Heart left ventricle (tissue), 16 donors: ENCODE measurements at regions not wholly inside any gene's neighbourhood (a gene's known extent, or its start where the extent isn't known, plus 50 kb on each side); places are given as distances from the start of the nearest gene placed in this dataset.
"Not testable (repeated sequence)": the region's sequence is repeated elsewhere in the genome, so short reads cannot be mapped to it uniquely, and the experiment has no call there.

Source experiments
- ATAC-seq, 4 donors: fragments of 200-7000 bp; cut with Tn5 transposase; one replicate each; pipeline ENCODE4 v1.9.1; 2020 to 2022; ENCODE audit warnings: moderate library complexity in 4 of 4, mild to moderate bottlenecking in 3 of 4, moderate number of reproducible peaks in 1 of 4
- DNase-seq, 5 donors: peaks; one replicate each; pipeline ENCODE4 v3.0.0-alpha.2; 2020
- H3K27ac ChIP-seq, 12 donors: fragments of 200-600 bp; sonication (generic) in 4 of 12; one replicate each; pipeline versions ENCODE4 v1.5.0 to v1.8.0; 2016 to 2022; ENCODE audit warnings: mild to moderate bottlenecking in 2 of 12
- H3K27me3 ChIP-seq, 9 donors: fragments of 200-600 bp; sonication (generic) in 2 of 9; one replicate each; pipeline versions ENCODE4 v1.5.1 to v1.8.0; 2016 to 2022; ENCODE audit warnings: mild to moderate bottlenecking in 3 of 9
- H3K36me3 ChIP-seq, 9 donors: fragments of 200-600 bp; sonication (generic) in 2 of 9; one replicate each; pipeline versions ENCODE4 v1.5.0 to v1.8.0; 2018 to 2022; ENCODE audit warnings: mild to moderate bottlenecking in 2 of 9
- H3K4me1 ChIP-seq, 12 donors: fragments of 200-600 bp; sonication (generic) in 4 of 12; one replicate each; pipeline versions ENCODE4 v1.5.0 to v1.8.0; 2016 to 2022; ENCODE audit warnings: mild to moderate bottlenecking in 3 of 12
- H3K4me3 ChIP-seq, 12 donors: fragments of 200-600 bp; sonication (generic) in 4 of 12; one replicate each; pipeline versions ENCODE4 v1.5.0 to v1.8.0; 2017 to 2022; ENCODE audit warnings: mild to moderate bottlenecking in 9 of 12, moderate library complexity in 4 of 12
- H3K9me3 ChIP-seq, 12 donors: fragments of 200-600 bp; sonication (generic) in 4 of 12; one replicate each; pipeline versions ENCODE4 v1.5.0 to v1.8.0; 2016 to 2022; ENCODE audit warnings: mild to moderate bottlenecking in 1 of 12
- POLR2A ChIP-seq, 2 donors: fragments of 450-650 bp; IDR thresholded peaks; one replicate each; pipeline ENCODE4 v1.6.1; 2017; ENCODE audit warnings: antibody characterized with exemption in 2 of 2, mild to moderate bottlenecking in 2 of 2, moderate library complexity in 2 of 2
- WGBS, 4 donors: extraction: QIAGEN DNeasy Blood & Tissue Kit in 2 of 4; methylation state at CpG; one replicate each; pipeline versions ENCODE4 v1.1.5 to v1.1.7; 2013 to 2018; 5-methylcytosine and 5-hydroxymethylcytosine counted together
- intact Hi-C, 10 donors: fragments of 100-400 bp; cut with DNase I; formaldehyde crosslinking; loops; one replicate each; pipeline versions ENCODE4 v1.11.1 to v1.14.2; 2022
- TF ChIP-seq, protein P1 (sequence below), 12 donors: fragments of 200-600 bp; sonication (generic) in 4 of 12; IDR thresholded peaks; one replicate each; pipeline versions ENCODE4 v1.5.0 to v1.8.0; 2018 to 2022; ENCODE audit warnings: antibody characterized with exemption in 12 of 12, mild to moderate bottlenecking in 5 of 12
- donor health status: ischemic (EF 13 %, LVEDD 7.1; RV severe dilation, severe dysfunction).
- donor health status: healthy with polysubstance abuse.
- donor health status: DM: no; HTN: yes; CAD: no.
- donor health status: DM: no; HTN: no; CAD: no.
- donor health status: ischemic (EF 25% LVEDD 6.9; RV normal size, moderate dysfunction).
- donor health status: ischemic (EF 25% LVEDD 5.7; RV mildly dilated, moderate dysfunction).
- donor health status: healthy.
- donor health status: DM: yes; HTN: yes; CAD: no.
- donor health status: ischemic (EF 35%, LVEDD 5.7; RV mildly dilated, moderate dysfunction).
- donor health status: nonischemic (EF 11% LVEDD 7.7; RV severe dilation, severe dysfunction).
- donor health status: DM: yes; HTN: yes; CAD: no.
- donor health status: PGD.
- donor health status: ischemic (EF 29% LVEDD 5.4; RV normal size, mild dysfunction).
- donor health status: nonischemic (EF 23%, LVEDD 6.1; RV moderate dilation, normal function).

DNA sequence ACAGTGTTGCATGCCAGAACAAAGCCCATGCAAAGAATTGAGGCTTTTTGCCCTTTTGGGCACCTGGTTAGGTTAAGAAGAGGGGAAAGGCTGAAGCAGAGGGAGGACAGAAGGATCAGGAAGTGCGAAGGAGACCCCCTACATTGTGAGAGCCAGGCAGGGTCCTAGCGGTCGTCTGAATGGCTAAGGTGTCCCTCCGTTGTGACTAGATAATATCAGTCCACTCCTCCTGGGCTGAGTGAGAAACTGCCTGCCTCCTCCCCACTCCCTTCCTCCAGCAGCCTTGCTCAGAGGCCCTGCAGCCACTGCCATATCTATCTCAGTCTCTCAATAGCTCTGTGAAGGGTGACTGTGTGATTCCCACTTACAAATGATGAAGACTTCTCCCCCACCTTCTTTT is 75.1 kb downstream of the WSB1 start:
- ATAC-seq (no peak), DNase-seq (no peak)
- Histone ChIP-seq H3K27ac (peak overlapping the region in 1 of 12 donors; percentile 70), H3K4me3 (no peak overlapping the region), H3K27me3 (no peaks in the 10 kb centered on the region), H3K4me1 (peaks cover 0 to 6% (median 0%) of the 10 kb centered on the region in 12 donors), H3K36me3 (no peaks in the 10 kb centered on the region), H3K9me3 (peaks cover 0 to 26% (median 0%) of the 10 kb centered on the region in 12 donors)
- TF ChIP-seq, protein P1, sequence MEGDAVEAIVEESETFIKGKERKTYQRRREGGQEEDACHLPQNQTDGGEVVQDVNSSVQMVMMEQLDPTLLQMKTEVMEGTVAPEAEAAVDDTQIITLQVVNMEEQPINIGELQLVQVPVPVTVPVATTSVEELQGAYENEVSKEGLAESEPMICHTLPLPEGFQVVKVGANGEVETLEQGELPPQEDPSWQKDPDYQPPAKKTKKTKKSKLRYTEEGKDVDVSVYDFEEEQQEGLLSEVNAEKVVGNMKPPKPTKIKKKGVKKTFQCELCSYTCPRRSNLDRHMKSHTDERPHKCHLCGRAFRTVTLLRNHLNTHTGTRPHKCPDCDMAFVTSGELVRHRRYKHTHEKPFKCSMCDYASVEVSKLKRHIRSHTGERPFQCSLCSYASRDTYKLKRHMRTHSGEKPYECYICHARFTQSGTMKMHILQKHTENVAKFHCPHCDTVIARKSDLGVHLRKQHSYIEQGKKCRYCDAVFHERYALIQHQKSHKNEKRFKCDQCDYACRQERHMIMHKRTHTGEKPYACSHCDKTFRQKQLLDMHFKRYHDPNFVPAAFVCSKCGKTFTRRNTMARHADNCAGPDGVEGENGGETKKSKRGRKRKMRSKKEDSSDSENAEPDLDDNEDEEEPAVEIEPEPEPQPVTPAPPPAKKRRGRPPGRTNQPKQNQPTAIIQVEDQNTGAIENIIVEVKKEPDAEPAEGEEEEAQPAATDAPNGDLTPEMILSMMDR (IDR thresholded peaks at IDR 0.05) = no peak
- TF ChIP-seq POLR2A (IDR thresholded peaks at IDR 0.05) = no peak
- intact Hi-C loops = no loop called here
- WGBS, 4 donors = 74 to 83% (median 77%) methylated on average over 4 of the region's 4 CpGs

DNA sequence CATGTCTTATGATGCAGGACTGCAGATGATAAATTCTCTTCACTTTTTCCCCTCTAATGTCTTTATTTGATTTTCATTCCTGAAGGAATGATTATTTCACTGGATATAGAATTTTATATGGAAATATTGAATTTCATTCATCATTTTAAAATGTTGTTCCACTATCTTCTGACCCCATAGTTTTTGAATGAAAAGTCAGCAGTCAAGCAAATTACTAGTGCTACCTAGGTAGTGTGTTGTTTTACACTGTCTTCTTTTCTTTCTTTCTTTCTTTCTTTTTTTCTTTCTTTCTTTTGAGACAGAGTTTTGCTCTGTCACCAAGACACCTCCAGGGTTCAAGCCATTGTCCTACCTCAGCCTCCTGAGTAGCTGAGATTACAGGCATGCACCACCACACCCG is 76.9 kb downstream of the WSB1 start:
- Histone ChIP-seq H3K27me3 (no peaks in the 10 kb centered on the region), H3K27ac (no peak overlapping the region), H3K9me3 (peaks cover 0 to 30% (median 0%) of the 10 kb centered on the region in 12 donors), H3K4me3 (no peak overlapping the region), H3K4me1 (no peaks in the 10 kb centered on the region), H3K36me3 (no peaks in the 10 kb centered on the region)
- ATAC-seq (no peak), DNase-seq (no peak)
- 90 to 100% (median 95%) methylated on average over 1 of the region's 1 CpG for WGBS, 4 donors
- intact Hi-C loops = no loop called here
- TF ChIP-seq, protein P1 (IDR thresholded peaks at IDR 0.05) = no peak
- no peak for TF ChIP-seq POLR2A (IDR thresholded peaks at IDR 0.05)

DNA sequence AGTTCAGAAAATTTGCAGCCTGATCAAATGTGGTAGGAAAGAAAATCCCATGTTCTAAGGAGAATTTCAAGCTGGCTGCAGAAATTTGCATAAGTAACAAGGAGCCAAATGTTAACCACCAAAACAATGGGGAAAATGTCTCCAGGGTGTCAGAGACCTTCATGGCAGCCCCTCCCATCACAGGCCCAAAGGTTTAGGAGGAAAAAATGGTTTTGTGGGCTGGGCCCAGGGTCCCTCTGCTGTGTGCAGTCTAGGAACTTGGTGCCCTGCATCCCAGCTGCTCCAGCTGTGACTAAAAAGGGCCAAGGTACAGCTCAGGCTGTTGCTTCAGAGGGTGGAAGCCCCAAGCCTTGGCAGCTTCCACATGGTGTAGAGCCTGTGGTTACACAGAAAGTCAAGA is 79.8 kb downstream of the WSB1 start:
- intact Hi-C loops, H3K27ac ChIP-seq, ATAC-seq, H3K36me3 ChIP-seq, H3K4me1 ChIP-seq, DNase-seq, H3K4me3 ChIP-seq, H3K27me3 ChIP-seq: not testable (repeated sequence)
- peaks cover 0 to 30% (median 0%) of the 10 kb centered on the region in 12 donors for H3K9me3 ChIP-seq

DNA sequence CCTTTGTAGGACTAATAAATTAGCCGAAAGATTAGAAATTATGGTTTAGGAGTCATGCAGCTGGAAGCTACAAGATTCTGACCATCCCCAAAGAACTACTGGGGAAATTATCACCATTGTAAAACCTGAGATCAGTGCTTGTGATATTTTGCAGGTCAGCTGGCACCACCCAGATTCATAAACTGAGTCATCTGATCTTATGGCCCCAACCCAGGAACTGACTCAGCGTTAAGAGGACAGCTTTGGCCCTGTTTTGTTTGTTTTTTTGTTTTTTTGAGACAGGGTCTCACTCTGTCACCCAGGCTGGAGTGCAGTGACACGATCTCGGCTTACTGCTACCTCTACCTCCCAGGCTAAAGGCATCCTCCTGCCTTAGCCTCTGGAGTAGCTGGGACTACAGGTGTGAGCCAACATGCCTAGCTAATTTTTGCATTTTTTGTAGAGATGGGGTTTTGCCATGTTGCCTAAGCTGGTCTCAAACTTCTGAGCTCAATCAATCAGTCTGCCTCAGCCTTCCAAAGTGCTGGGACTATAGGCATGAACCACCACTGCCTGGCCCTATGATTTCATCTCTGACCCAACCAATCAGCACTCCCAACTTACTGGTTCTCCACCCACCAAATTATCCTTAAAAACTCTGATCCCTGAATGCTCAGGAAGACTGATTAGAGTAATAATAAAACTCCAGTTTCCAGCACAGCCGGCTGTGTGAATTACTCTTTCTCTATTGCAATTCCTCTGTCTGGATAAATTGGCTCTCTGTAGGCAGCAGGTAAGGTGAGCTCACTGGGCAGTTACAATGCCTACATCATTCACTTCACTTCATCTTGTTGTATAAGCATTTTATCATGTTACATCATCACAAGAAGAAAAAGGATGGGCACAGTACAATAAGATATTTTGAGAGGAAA is 79.4 kb upstream of the KSR1 start:
- intact Hi-C loops = no loop called here
- no peak for TF ChIP-seq POLR2A (IDR thresholded peaks at IDR 0.05)
- TF ChIP-seq, protein P1 (IDR thresholded peaks at IDR 0.05) = no peak
- ATAC-seq (no peak), DNase-seq (no peak)
- Histone ChIP-seq H3K36me3 (no peaks in the 10 kb centered on the region), H3K27ac (peak overlapping the region in 1 of 12 donors; percentile 61), H3K9me3 (peaks cover 0 to 16% (median 0%) of the 10 kb centered on the region in 12 donors), H3K4me1 (peaks cover 0 to 20% (median 15%) of the 10 kb centered on the region in 12 donors), H3K4me3 (no peak overlapping the region), H3K27me3 (no peaks in the 10 kb centered on the region)
- 88 to 91% (median 89%) methylated on average over 5 of the region's 5 CpGs for WGBS, 4 donors
